ENCODE measurements at regions not wholly inside any gene's neighbourhood (a gene's known extent, or its start where the extent isn't known, plus 50 kb on each side); places are given as distances from the start of the nearest gene placed in this dataset.
A peak's percentile ranks its signal among the peaks of the same experiment; 100 is the strongest.
"Not testable (repeated sequence)": the region's sequence is repeated elsewhere in the genome, so short reads cannot be mapped to it uniquely, and the experiment has no call there.

- no peak for DNase-seq
Measured at GRCh38 chr9:124084087-124084486, 72.5 kb downstream of the LHX2 start.

GRCh38 chr9:124087226-124087625 lies 75.7 kb downstream of the LHX2 start:
- DNase-seq, result no peak

GRCh38 chr9:124088476-124088837 lies 76.9 kb downstream of the LHX2 start:
- no peak for DNase-seq

GRCh38 chr9:124089631-124090488 lies 78.3 kb downstream of the LHX2 start:
- not testable (repeated sequence) for DNase-seq

GRCh38 chr9:124098141-124098905 lies 86.8 kb downstream of the LHX2 start:
- DNase-seq, result no peak

- no peak for DNase-seq
Measured at GRCh38 chr9:124099860-124100259, 88.3 kb downstream of the LHX2 start.

GRCh38 chr9:124101215-124101968 lies 89.8 kb downstream of the LHX2 start:
- DNase-seq, result no peak

GRCh38 chr9:124101969-124102345 lies 90.4 kb downstream of the LHX2 start:
- no peak for DNase-seq

GRCh38 chr9:124102363-124102762 lies 90.8 kb downstream of the LHX2 start:
- no peak for DNase-seq

- no peak for DNase-seq
Measured at GRCh38 chr9:124105266-124105665, 93.7 kb downstream of the LHX2 start.

- no peak for DNase-seq
Measured at GRCh38 chr9:124108216-124108615, 96.6 kb downstream of the LHX2 start.

GRCh38 chr9:124110307-124110915 lies 98.8 kb downstream of the LHX2 start:
- peak; percentile 35 for DNase-seq

- DNase-seq, result no peak
Measured at GRCh38 chr9:124116683-124117363, 105.3 kb downstream of the LHX2 start.

- no peak for DNase-seq
Measured at GRCh38 chr9:124118894-124119293, 107.3 kb downstream of the LHX2 start.

- DNase-seq, result no peak
Measured at GRCh38 chr9:124120272-124120671, 108.7 kb downstream of the LHX2 start.

- DNase-seq, result no peak
Measured at GRCh38 chr9:124121725-124122124, 110.2 kb downstream of the LHX2 start.

GRCh38 chr9:124122321-124122720 lies 110.8 kb downstream of the LHX2 start:
- no peak for DNase-seq

- no peak for DNase-seq
Measured at GRCh38 chr9:124122813-124123462, 111.4 kb downstream of the LHX2 start.

GRCh38 chr9:124123621-124124020 lies 112.1 kb downstream of the LHX2 start:
- not testable (repeated sequence) for DNase-seq

GRCh38 chr9:124124729-124125650 lies 113.4 kb downstream of the LHX2 start:
- no peak for DNase-seq

GRCh38 chr9:124125651-124125977 lies 114.0 kb downstream of the LHX2 start:
- DNase-seq, result no peak
